Left renal cortex interstitium (tissue), 4 donors: ENCODE measurements at regions not wholly inside any gene's neighbourhood (a gene's known extent, or its start where the extent isn't known, plus 50 kb on each side); places are given as distances from the start of the nearest gene placed in this dataset.
"Not testable (repeated sequence)": the region's sequence is repeated elsewhere in the genome, so short reads cannot be mapped to it uniquely, and the experiment has no call there.

ENCODE experiments used
- DNase-seq, 4 donors: peaks; one replicate each; pipeline ENCODE4 v3.0.0-alpha.2; 2013; ENCODE audit warnings: low read depth in 4 of 4, low spot score in 2 of 4, missing footprints in 1 of 4

DNA sequence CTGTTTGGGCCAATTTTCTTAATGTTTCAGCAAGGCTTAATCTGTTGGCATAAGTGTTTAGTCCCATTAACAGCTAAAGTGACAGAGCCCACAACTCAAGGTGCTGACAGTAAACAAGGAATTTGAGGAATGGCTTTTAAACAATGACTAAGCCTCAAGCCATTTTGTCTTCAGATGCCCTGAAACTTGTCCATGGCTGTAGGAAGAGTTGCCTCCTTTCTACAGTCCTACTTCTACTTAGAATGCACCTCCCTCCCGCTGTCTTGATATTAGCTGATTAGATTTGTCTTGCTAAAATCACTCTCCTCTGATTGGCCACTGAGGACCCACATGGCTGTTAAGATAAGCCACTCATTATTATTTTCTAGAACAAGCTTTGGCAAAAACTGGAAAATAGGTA is 188.4 kb upstream of the OTX2 start:
- DNase-seq, result no peak

DNA sequence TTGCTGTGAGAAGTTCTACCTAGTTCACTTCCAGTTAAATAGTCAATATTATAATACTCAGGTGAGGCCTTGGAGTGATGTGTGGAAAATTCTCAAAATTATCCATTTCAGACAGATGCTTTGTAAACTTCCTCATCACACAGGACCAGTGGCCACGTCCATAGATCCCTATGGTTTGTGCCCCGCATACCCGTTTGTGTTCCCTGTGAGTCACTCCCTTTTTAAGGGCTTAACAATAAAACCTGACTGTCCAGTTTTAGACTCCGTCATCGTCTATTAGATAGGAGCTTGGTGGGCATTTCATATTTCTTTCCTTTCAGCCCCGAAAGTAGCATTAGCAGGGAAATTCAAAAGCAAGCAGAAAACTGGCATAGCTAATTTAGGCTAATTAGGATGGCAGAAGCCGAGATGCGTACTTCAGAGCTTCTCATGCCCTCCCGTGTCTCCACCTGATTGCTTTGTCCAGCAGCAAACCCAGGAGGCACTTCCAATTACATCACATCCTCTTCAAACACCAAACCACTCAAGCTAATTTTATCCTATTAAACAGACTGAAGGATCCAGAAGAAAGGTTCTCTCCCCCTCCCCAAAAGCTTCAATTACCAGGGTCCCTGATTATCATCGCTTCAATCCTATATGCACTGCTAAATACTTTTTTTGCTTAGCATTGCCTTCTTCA is 186.6 kb upstream of the OTX2 start:
- DNase-seq, result no peak

DNA sequence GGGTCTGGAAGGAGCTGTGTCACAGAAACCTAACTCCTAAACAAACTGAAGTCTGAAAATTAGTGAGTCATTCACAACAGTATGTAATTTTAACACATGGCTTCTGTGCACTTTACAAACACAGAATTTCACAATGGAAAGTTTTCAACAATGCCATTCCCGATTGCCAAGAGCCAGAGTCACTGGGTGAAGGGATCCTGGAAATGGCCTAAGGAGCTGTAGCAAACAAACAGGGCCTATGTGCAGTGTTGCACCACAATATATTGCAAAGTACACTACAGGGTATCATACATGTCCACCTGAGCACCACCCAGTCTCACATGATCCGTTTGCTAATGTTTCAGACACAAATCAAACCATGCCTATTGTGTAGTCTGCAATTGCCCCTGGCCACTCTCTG is 184.7 kb upstream of the OTX2 start:
- no peak for DNase-seq

DNA sequence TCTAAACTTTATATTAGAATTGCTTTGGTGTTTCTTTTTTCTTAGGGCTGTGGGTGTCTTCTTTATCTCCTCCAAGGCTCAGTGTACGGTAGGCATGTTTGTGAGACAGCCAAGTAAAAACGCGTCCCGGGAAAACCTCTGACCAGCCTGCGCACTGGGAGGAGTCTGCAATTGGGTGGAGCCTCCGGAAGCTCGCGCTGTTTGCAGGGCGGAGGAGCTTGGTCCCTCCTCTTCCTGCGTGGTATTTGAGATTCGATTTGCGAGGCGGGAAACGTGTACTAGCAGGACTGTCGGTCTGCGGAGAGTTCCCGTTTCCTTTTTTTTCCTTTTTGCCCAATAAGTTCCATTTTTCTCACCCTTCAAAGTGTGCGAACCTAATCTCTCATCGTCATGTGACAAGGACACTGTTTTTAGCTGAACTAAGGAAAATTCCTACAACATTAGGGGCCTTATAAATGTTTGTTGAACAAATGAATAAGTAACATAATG is 182.1 kb upstream of the OTX2 start:
- DNase-seq, result no peak

DNA sequence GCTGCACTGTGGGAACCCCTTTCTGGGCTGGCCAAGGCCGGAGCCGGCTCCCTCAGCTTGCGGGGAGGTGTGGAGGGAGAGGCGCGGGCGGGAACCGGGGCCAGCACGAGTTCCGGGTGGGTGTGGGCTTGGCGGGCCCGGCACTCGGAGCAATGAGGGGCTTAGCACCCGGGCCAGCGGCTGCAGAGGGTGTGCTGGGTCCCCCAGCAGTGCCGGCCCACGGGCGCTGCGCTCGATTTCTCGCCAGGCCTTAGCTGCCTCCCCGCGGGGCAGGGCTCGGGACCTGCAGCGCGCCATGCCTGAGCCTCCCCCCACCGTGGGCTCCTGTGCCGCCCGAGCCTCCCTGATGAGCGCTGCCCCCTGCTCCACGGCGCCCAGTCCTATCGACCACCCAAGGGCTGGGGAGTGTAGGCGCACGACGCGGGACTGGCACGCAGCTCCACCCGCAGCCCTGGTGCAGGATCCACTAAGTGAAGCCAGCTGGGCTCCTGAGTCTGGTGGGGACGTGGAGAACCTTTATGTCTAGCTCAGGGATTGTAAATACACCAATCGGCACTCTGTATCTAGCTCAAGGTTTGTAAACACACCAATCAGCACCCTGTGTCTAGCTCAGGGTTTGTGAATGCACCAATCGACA is 180.8 kb upstream of the OTX2 start:
- not testable (repeated sequence) for DNase-seq

DNA sequence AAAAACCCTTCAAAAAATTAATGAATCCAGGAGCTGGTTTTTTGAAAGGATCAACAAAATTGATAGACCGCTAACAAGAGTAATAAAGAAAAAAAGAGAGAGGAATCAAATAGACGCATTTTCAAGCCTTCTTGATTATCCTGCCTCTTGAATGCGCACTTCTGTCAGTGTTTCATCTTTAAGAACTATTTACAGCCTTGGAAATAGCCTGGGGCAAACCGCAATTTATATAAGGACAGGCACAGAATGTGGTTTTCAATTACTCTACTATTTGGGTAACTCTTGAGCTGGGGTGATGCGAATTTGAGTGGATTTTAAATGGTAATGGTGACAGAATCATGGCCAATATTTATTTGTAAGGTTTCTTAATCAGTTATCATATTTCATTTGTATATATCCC is 179.1 kb upstream of the OTX2 start:
- no peak for DNase-seq

- DNase-seq, result no peak
These were observed 169.7 kb upstream of the OTX2 start for GRCh38 chr14:56979936-56980335.

DNA sequence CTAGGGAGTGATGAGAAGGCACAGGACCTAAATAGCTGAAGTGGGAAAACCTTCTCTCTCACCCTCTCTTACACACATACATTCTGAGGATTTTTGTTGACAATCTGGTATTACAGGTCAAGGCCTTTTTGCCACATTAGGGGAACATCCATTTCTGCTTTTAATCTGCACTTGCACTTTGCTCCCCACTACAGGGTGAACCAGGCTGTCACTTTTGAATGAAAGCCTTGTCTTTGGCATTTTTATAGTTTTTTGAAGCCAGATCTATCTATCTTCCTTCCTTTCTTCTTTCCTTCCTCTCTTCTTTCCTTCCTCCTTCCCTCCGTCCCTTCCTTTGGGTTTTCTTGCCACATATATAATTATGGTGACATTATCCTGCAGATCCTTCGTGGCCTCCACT is 165.9 kb upstream of the OTX2 start:
- DNase-seq, result no peak

- DNase-seq, result no peak
These were observed 165.2 kb upstream of the OTX2 start for GRCh38 chr14:56975521-56975920.

- DNase-seq, result no peak
These were observed 162.7 kb upstream of the OTX2 start for GRCh38 chr14:56972948-56973347.

DNA sequence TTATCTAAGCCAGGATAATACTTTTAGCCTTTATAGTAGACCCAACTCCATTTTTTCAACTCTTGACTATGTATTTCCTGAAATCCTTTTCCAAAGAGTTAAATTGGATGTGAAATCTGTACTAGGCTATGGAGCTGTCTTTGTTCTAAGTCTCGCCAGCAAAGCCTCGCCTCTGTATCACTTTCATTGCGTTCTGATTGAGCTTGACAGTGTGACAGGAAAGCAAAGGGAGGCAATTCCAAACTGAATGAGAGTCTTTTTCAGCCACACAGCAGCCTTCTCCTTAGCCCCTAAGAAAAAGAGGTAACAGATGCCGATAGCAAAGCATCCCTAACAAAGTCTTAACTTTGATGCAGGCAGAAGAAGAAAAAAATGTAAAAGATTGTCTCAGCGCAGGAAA is 154.6 kb upstream of the OTX2 start:
- DNase-seq, result no peak

DNA sequence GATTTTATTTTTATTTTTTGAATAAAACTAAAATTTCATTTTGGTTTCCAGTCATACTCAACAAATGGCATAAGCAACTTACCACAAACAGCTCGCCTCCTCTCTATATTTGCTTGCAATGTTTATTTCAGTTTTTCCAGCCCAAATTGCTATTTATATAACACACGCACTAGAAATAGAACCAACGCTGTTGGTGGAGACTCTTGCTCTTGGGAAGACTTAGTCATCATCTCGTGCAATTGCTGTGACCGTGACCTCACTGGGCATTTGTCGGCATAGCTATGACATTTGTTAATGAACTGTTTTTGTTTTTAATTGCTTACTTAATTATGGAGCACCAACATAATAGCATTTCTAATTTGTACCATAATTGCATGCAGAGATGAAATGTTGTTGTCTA is 153.1 kb upstream of the OTX2 start:
- DNase-seq, result no peak

DNA sequence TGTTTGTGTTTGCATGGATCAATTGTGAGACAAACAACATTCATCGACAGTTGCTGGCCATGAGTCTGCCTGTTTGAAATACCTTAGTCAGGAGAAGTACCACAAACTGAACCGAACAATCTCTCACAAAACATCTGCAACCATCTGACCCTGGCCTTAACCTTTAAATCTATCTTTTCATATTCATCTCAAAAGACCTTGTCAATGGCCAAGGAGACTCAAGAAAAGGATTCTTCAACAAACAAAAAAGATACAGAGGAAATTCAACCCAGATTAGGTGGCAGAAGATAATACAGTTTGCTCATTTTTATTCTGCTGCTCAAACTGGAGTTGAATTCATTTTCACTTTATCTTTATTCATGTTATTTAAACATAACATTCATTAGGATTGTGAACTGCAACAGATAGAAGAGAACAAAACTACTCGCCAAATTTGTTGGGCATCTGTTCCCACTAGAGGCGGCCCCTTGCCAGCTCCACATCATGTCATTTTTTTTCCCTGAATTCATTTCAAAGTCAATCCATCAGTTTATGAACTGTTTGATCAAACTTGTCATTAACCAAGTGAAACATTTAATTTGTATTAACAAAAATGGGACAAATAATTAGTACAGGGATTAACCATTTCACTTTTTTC is 152.3 kb upstream of the OTX2 start:
- no peak for DNase-seq

GRCh38 chr14:56959869-56960268 is 149.6 kb upstream of the OTX2 start:
- no peak for DNase-seq

DNA sequence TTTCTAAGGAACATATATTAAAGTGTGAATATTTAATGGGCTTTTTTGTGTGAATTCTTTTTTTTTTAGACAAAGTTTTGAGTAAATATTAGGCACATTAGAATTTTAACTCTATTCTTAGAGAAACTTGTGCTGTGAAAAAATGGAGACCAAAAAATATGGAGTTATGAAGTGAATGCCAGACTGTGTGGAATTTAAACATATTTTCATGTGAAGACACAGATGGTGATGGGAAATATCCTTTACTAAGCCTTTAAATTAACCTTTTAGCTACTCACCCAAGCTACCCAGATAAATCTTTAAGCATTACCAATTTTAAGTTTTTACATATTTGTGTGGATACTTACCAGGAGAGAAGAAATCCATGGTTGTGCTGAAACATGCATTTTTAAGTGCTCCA is 148.8 kb upstream of the OTX2 start:
- no peak for DNase-seq

- DNase-seq, result no peak
These were observed 145.9 kb upstream of the OTX2 start for GRCh38 chr14:56956182-56956581.

DNA sequence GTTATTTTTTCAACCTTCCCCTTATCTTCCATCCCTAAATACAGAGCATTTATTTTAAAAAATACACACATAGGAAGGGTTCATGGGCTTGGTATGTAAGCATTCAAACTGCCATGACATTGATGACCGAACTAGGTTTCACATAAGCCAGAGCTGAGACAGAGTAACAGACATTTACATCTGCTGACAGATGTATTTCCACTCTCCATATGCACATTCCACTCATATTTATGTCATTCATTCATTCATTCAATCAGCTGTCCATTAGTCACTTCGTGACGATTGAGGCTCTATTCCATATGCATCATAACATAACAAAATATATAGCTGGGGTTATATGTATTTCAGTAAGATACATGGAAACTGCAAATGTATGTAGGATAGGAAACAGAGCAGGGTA is 145.5 kb upstream of the OTX2 start:
- DNase-seq, result no peak

DNA sequence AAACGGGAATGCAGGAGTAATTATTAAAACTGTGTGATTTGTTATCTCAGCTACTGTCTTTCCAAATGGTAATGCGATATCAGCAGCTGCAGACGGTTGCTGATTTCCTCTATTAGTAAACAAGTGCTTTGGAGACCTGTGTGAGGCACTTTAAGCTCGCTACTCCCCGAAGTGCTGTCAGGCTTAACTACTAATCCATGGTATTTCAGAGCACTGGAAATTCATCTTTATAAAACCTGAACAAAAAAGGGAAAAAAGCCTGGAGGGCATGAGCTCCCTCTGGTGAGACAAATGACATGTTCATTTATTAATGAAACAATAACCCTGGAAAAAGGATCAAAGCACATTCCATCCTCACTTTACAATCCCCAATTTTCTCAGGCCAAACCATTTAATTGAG is 143.6 kb upstream of the OTX2 start:
- DNase-seq, result no peak

DNA sequence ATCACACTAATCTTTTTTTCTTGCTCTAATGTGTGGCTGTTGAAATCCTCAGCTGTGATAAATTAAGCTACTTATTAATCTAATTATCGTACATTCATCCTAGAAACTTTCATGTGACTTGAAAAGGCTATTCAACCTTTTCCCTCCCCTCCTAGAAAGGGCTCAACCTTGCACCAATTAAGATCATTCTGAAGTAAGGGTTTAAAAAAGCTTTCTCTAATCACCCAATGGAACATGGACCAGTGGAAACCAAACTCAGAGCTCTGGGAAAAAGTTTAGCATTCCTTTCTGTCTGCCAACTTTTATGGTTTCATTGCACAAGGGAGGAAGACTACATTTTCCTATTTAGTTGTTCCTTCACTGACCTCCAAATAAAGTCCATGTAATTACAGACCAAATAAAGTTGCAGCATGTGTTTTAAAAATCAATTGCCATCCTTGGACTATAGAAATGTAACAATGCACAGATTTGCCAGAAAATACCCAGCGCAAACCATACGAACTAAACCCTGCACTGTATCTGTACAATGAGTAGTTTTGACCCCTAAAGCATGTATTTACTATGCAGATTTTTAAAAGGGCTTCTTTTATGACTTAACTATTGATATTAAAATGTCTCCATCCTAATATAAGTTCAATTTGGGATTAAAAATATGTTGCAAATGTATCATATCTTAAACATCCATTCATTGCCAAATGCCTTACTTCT is 142.6 kb upstream of the OTX2 start:
- DNase-seq, result no peak

- DNase-seq, result peak in 1 of 4 donors; percentile 13
These were observed 139.5 kb upstream of the OTX2 start for GRCh38 chr14:56949828-56950227.

DNA sequence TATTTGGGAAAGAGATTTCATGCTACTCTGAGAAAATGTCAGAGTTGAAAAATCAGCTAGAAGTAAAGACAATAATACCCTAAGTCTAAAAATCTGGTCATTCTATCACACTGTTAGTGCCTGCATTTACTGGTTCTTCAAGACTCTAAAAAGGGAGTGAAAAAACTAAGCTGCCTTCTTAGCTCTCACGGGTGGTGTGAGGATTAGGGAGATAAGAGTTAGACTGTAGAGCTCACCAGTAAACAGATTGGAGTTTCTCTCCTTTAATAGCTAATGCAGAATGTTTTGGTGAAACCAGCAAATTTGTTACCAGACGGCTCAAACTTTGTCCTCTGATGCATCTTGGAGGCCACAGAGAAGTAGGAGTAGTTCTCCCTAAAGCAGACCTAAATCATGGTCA is 135.0 kb upstream of the OTX2 start:
- DNase-seq, result no peak

- no peak for DNase-seq
These were observed 134.1 kb upstream of the OTX2 start for GRCh38 chr14:56944397-56944796.
